GM19452 (cell line): ENCODE measurements at regions not wholly inside any gene's neighbourhood (a gene's known extent, or its start where the extent isn't known, plus 50 kb on each side); places are given as distances from the start of the nearest gene placed in this dataset.

Source experiments
- ATAC-seq: cut with Tn5 transposase; IDR thresholded peaks from one replicate; pipeline ENCODE4 v1.9.1; 2021; ENCODE audit not compliant: unreplicated experiment

GRCh38 chr3:193754719-193755118 is 161.7 kb downstream of the OPA1 start:
- no peak for ATAC-seq

GRCh38 chr3:193756536-193756935 is 163.5 kb downstream of the OPA1 start:
- ATAC-seq = no peak

- no peak for ATAC-seq
These were observed 164.4 kb downstream of the OPA1 start for GRCh38 chr3:193757457-193757856.

- ATAC-seq = no peak
These were observed 169.0 kb downstream of the OPA1 start for GRCh38 chr3:193761969-193762368.

GRCh38 chr3:193762657-193763056 is 169.6 kb downstream of the OPA1 start:
- ATAC-seq = no peak

GRCh38 chr3:193764959-193765358 is 172.0 kb downstream of the OPA1 start:
- no peak for ATAC-seq

- ATAC-seq = no peak
These were observed 174.5 kb downstream of the OPA1 start for GRCh38 chr3:193767353-193768069.

GRCh38 chr3:193768070-193768394 is 175.0 kb downstream of the OPA1 start:
- no peak for ATAC-seq

GRCh38 chr3:193769437-193769836 is 176.4 kb downstream of the OPA1 start:
- ATAC-seq = no peak

- no peak for ATAC-seq
These were observed 178.1 kb downstream of the OPA1 start for GRCh38 chr3:193771011-193771652.

- ATAC-seq = no peak
These were observed 178.8 kb downstream of the OPA1 start for GRCh38 chr3:193771653-193772421.

- ATAC-seq = no peak
These were observed 179.4 kb downstream of the OPA1 start for GRCh38 chr3:193772422-193772763.

GRCh38 chr3:193773266-193774220 is 180.5 kb downstream of the OPA1 start:
- no peak for ATAC-seq

GRCh38 chr3:193774272-193774915 is 181.4 kb downstream of the OPA1 start:
- no peak for ATAC-seq

- no peak for ATAC-seq
These were observed 181.9 kb downstream of the OPA1 start for GRCh38 chr3:193774916-193775285.

GRCh38 chr3:193775421-193776077 is 182.5 kb downstream of the OPA1 start:
- no peak for ATAC-seq

- peak; percentile 54 for ATAC-seq
These were observed 183.8 kb downstream of the OPA1 start for GRCh38 chr3:193776626-193777358.

- ATAC-seq = no peak
These were observed 184.5 kb downstream of the OPA1 start for GRCh38 chr3:193777524-193777923.

GRCh38 chr3:193778676-193779075 is 185.7 kb downstream of the OPA1 start:
- no peak for ATAC-seq
